Chondrocyte (in vitro differentiated cells): ENCODE measurements at regions not wholly inside any gene's neighbourhood (a gene's known extent, or its start where the extent isn't known, plus 50 kb on each side); places are given as distances from the start of the nearest gene placed in this dataset.
A peak's percentile ranks its signal among the peaks of the same experiment; 100 is the strongest.

Experiments
- DNase-seq: peaks from one replicate; pipeline ENCODE4 v3.0.0; 2021; ENCODE audit warnings: mixed read lengths, low spot score
- H3K27ac Mint-ChIP-seq: one replicate; pipeline ENCODE4 v1.8.0; 2021; ENCODE audit warnings: mild to moderate bottlenecking, moderate library complexity, mixed read lengths; ENCODE audit not compliant: unreplicated experiment
- H3K27me3 Mint-ChIP-seq: 2 replicates; pipeline ENCODE4 v1.8.0; 2021; ENCODE audit warnings: low read depth, mixed read lengths
- H3K36me3 Mint-ChIP-seq: 2 replicates; pipeline ENCODE4 v1.8.0; 2021; ENCODE audit warnings: low read depth, mixed read lengths
- H3K4me1 Mint-ChIP-seq: 2 replicates; pipeline ENCODE4 v1.8.0; 2021; ENCODE audit warnings: low read depth, mild to moderate bottlenecking, mixed read lengths
- H3K4me3 Mint-ChIP-seq: one replicate; pipeline ENCODE4 v1.8.0; 2021; ENCODE audit warnings: mild to moderate bottlenecking, moderate library complexity, mixed read lengths; ENCODE audit not compliant: unreplicated experiment
- H3K9me3 Mint-ChIP-seq: 2 replicates; pipeline ENCODE4 v1.8.0; 2021; ENCODE audit warnings: low read depth, mixed read lengths
- TF ChIP-seq, protein P1 (sequence below): fragments of 200-600 bp; sonication (generic); IDR thresholded peaks from 2 replicates; pipeline ENCODE4 v1.5.0; 2021; ENCODE audit warnings: antibody characterized with exemption, mild to moderate bottlenecking, moderate library complexity

DNA sequence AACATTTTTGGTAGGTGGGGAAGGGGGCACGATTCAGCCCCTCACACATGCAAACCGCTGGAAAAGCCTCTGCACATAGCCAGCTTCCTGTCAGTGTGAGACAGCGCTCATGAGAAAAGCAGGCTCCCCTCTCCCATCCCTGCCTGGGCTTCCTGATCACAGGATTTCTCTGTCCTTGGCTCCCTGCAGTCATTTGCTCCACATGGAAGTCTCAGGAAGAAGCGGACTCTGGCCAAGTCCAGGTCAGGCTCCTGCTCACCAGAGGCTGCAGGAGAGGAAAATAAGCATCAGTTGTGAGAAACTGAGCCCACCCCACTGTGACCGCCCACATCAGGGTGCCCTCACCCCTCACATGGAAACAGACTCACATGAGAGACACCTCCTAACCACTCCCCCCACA, 664.3 kb upstream of the TENM3 start:
- TF ChIP-seq, protein P1, sequence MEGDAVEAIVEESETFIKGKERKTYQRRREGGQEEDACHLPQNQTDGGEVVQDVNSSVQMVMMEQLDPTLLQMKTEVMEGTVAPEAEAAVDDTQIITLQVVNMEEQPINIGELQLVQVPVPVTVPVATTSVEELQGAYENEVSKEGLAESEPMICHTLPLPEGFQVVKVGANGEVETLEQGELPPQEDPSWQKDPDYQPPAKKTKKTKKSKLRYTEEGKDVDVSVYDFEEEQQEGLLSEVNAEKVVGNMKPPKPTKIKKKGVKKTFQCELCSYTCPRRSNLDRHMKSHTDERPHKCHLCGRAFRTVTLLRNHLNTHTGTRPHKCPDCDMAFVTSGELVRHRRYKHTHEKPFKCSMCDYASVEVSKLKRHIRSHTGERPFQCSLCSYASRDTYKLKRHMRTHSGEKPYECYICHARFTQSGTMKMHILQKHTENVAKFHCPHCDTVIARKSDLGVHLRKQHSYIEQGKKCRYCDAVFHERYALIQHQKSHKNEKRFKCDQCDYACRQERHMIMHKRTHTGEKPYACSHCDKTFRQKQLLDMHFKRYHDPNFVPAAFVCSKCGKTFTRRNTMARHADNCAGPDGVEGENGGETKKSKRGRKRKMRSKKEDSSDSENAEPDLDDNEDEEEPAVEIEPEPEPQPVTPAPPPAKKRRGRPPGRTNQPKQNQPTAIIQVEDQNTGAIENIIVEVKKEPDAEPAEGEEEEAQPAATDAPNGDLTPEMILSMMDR = no peak
- H3K36me3 Mint-ChIP-seq = no peaks in the 10 kb centered on the region
- no peak overlapping the region for H3K27ac Mint-ChIP-seq
- no peak overlapping the region for H3K4me3 Mint-ChIP-seq
- DNase-seq = no peak
- no peaks in the 10 kb centered on the region for H3K27me3 Mint-ChIP-seq
- peaks cover 3% of the 10 kb centered on the region for H3K9me3 Mint-ChIP-seq
- peaks cover 9% of the 10 kb centered on the region for H3K4me1 Mint-ChIP-seq

DNA sequence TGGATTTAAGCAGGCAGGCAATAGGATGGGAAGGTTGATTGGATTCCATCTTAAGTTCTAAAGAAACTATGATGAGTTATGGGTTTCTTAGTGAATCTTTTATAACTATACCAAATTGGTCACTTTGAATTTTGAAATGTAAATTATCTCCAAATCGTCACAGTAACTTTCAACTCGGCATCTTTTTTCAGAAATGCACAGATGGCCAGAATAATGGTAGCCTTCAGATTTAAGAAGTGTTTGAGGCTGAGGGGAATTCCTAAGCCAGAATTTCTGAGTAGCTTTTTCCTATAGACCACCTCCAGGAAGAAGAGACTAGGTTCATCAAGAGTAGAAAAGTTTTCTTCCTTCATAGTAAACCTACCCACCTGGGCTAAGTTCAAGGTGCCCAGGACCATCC, 663.7 kb upstream of the TENM3 start:
- Mint-ChIP-seq H3K9me3 (peaks cover 3% of the 10 kb centered on the region), H3K36me3 (no peaks in the 10 kb centered on the region), H3K27me3 (no peaks in the 10 kb centered on the region), H3K4me1 (peaks cover 9% of the 10 kb centered on the region), H3K4me3 (no peak overlapping the region), H3K27ac (no peak overlapping the region)
- TF ChIP-seq, protein P1 = no peak
- no peak for DNase-seq

DNA sequence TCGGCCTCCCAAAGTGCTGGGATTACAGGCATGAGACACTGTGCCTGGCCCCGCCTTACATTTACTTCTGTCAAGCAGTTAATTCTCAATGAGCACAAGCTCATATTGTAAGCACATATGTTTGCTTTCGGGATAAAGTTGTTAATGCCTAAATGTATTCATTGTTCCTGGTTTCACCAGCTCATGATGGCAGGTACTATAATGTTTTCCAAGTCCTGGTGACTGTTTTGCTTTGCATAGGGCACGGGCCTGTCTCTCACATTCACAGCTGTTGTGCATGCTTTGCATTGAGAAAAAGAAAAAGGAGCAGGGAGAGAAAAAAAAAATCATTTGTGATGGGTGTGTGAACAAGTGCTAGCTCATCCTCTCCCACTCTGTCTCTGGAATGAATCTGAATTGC, 661.2 kb upstream of the TENM3 start:
- Mint-ChIP-seq H3K27me3 (no peaks in the 10 kb centered on the region), H3K4me3 (no peak overlapping the region), H3K27ac (no peak overlapping the region), H3K4me1 (peaks cover 9% of the 10 kb centered on the region), H3K36me3 (no peaks in the 10 kb centered on the region), H3K9me3 (peaks cover 3% of the 10 kb centered on the region)
- no peak for DNase-seq
- TF ChIP-seq, protein P1 = no peak

DNA sequence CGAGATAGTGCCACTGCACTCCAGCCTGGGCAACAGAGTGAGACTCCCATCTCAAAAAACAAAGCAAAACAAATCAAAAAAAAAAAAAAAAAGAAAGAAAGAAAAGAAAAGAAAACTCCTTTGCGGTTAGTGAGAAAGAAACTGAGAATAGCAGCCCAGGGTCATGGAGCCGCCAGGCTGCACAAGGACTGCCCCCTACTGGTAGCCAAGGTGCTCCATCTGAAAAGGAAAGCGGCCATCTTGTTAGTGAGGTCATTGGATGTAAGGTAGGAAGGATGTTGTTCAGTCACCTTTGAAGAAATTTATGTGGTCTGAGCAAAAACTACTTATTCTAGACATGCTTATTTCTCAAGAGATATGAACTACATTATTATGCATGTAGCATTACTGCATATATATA, 660.6 kb upstream of the TENM3 start:
- Mint-ChIP-seq H3K9me3 (peaks cover 3% of the 10 kb centered on the region), H3K27me3 (no peaks in the 10 kb centered on the region), H3K36me3 (no peaks in the 10 kb centered on the region), H3K27ac (no peak overlapping the region), H3K4me1 (peaks cover 9% of the 10 kb centered on the region), H3K4me3 (no peak overlapping the region)
- TF ChIP-seq, protein P1 = peak; percentile 33
- no peak for DNase-seq

DNA sequence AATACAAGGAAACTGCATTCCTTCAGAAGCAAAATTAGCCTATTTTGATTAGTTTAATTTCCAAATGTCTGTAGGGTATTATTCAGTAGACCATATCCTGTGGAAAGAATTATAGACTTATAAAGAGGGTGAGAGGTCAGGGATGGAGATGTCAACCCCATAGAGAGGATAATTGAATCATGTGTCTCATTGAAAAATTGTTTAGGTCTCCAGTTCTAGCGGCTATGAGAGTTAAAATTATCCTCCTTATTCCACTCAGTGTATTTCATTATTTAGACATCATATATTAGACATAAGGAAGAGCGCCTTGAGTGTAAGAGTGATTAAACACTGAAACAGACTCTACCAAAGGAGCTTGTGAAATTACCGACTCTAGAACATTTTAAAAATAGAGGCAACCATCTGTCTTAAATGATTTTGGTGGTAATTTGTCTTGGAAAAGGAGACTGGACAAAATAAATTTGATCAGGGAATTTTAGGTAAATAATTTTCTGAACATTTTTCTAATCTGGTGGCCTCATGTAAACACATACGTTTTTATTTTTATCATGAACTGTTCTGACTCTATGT, 654.4 kb upstream of the TENM3 start:
- H3K36me3 Mint-ChIP-seq = no peaks in the 10 kb centered on the region
- TF ChIP-seq, protein P1 = no peak
- H3K9me3 Mint-ChIP-seq = no peaks in the 10 kb centered on the region
- no peak overlapping the region for H3K27ac Mint-ChIP-seq
- H3K27me3 Mint-ChIP-seq = no peaks in the 10 kb centered on the region
- H3K4me1 Mint-ChIP-seq = peaks cover 3% of the 10 kb centered on the region
- H3K4me3 Mint-ChIP-seq = no peak overlapping the region
- no peak for DNase-seq
